Middle frontal gyrus (tissue), 1 donor: ENCODE measurements at regions not wholly inside any gene's neighbourhood (a gene's known extent, or its start where the extent isn't known, plus 50 kb on each side); places are given as distances from the start of the nearest gene placed in this dataset.

Experiments used
- DNase-seq: peaks from one replicate; pipeline ENCODE4 v3.0.0-alpha.2; 2015; ENCODE audit warnings: low spot score; ENCODE audit errors: extremely low spot score

DNA sequence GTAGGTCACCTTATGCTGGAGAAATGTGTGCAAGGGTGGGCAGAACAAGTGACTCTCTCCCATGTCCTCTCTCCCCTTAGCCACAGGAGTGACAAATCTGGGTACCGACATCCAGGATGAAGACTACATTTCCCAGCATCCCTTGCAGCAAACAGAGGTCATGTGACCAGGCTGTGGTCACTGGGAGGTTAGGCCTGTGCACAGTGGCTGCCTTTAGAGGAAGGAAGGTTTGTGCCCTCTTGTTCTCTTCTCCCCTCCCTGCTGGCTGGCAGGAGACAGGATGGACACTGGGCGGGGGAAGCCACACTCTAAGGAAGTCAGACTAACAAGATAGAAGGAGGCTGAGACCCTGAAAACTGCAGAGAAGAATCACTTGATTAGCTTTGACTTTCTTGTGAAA lies 360.2 kb downstream of the PREX1 start:
- no peak for DNase-seq

DNA sequence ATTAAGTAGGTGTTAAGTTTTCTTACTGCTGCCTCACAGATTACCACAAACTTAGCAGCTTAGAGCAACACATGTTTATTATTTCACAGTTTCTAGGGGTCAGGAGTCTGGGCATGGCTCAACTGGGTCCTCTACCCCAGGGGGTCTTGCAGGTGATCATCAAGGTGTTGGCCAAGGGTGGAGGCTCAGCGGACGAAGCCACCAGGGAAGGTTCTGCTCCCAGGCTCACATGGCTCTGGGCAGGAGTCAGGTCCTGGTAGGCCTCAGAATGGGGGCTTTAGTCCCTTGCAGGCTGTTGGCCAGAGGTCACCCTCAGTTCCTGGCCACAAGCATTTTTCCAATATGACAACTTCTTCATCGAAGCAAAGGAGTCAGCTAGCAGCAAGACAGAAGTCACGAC lies 362.5 kb downstream of the PREX1 start:
- no peak for DNase-seq

DNA sequence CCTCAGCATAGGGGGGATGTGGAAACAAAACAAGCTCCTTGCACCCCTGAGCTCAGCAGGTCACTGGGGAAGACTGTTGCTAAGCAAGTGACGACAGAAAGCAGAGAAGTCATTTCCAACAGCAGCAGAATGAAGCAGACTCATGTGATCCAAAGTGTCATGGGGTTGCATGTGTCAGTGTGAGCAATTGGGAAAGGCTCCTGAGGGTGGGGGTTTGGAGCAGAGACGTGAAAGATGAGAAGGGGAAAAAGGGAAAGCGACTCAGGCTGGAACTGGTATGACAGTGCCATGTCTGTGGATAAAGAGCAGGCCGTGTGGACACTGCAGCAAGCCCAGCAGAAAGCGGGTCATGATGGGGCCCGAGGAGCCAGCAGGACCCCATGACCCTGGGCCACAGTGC lies 363.9 kb downstream of the PREX1 start:
- no peak for DNase-seq

DNA sequence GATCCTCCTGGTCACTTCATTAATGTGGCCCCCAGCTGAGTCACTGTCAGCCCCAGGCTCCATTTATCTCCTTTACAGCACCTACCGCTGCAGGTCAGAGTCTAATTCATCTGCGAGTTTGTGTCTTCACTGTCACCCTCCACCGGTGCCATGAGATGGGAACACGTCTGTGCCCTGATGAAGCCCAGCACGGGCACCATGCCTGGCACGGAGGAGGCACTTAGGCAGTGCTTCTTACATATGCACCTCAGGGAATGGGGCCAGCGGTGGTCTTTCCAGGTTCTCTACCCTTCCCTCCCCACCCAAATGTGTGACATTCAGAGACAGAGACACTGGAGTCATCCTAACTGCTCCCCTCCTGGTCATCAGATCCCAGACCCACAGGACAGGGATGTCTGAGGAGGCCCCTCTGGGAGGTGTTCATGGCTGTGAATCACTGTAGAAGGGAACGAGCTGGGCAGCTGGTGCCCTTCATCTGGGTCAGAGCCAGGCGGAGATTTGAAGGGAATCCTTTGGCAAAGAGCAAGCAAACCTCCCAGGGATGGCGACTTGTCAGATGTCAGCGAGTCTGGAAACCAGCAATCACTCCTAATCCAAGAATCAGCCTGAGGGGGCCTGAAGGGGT lies 364.6 kb downstream of the PREX1 start:
- no peak for DNase-seq

DNA sequence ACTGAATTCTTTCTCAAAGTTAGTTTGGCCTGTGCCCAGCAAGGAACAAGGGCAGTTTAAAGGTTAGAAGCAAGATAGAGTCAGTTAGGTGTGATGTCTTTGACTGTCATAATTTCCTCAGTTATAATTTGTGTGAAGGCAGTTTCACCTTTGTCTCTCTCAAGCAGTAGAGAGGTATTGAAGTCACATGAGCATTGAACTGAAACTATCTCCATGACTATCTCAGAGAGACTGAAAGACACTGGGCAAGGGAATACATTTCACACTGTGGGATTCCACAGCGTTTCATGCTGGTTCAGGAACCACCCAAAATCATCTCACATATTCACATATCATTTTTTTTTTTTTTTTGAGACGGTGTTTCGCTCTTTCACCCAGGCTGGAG lies 366.1 kb downstream of the PREX1 start:
- DNase-seq = no peak

DNA sequence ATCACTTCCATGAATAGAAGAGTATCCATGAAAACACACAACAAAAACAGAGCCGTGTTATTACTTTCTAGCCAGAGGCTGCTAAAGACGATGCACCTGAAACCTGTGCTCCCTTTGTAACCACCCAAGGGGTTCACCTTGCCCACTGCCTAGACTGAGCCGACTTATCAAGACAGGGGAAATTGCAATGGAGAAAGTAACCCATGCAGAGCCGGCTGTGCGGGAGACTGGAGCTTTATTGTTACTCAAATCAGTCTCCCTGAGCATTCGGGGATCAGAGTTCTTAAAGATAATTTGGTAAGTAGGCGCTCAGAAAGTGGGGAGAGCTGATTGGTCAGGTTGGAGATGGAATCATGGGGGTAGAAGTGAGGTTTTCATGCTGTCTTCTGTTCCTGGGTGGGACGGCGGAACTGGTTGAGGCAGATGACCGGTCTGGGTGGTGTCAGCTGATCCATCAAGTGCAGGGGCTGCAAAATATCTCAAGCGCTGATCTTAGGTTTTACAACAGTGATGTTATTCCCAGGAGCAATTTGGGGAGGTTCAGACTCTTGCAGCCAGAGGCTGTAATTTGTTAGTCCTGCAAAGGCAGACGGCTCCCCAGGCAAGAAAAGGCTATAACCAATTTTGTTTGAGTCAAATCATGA lies 366.6 kb downstream of the PREX1 start:
- DNase-seq = no peak

DNA sequence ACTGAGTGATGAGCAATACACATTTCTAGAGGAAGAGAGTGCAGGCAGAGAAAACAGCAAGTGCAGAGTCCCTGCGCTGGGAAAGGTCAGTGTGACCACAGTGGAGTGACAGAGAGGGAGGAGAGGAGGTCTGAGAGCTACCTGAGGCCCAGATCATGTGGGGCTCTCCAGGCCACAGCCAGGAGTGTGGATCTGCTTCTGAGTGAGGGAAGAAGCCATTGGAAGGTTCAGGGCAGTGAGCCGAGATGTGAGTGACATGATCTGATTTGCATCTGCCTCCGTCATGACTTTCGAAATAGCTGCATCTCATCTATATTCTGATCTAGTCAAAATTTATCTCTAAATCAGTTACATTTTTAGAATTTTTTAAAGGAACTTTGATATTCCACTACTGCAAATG lies 367.1 kb downstream of the PREX1 start:
- no peak for DNase-seq

DNA sequence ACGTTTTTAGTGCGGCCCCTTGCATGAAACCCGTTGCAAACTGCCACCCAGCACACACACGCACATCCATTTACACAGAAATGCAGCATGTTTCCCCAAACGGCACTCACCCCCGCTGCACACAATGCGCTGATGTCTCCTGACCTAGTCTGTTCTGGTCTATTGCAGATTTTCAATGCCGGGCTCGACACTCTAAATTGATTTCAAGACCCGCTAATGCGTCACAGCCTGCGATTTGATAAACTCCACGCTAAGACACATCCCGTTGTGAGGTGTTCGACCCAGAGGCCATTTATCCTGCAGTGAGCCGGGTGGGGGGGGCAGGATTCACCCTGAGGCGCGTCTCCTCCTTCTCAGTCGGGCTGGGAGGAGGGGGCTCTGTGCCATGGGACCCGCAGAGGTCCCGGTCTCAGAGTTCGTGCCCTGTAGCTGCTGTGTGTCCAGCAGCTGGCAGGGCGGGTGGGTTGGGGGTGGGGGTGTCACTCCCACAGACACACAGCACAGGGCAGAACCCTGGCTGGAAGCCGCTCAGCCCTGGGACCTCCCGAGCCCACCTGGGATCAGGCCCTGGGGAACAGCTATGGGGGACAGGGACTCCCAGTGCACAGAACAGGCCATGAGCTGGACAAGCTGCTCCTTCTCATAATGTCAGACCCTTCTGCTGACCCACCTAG lies 367.9 kb downstream of the PREX1 start:
- DNase-seq = no peak

DNA sequence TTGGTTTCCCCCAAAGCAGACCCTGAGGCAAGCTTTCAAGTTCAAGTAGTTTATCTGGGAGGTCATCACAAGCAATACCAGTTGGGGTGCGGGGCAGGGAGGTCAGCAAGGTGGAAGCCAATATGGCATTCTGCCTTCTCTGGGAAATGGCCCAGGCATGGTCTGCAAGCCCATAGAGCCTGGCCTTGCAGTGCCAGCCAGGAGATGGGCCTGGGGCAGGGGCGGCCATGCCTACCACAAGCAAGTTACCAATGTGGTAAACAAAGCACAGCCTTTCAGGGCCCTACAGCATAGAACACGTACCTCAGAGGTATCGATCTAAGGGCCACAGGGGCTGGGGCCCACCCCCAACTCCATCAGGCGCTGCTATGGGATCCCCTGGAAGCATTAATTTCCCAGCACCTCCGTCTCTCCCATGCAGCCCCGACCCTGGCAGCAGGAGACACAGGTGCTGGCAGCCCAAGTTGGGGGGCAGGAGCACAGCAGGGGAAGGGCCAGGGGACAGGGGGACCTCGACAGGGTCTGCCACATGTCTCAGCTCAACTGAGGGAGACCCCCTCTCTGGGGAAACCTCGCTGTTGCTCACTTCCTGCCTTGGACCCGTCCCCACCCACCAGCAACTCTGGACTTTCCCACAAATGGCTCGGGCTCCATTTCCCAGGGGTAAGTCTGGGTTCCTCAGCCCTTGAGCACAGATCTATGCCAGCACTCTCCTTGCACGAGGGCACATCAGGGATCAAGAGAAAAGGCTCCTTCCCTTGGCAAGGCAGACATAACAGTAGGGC lies 369.0 kb downstream of the PREX1 start:
- no peak for DNase-seq

DNA sequence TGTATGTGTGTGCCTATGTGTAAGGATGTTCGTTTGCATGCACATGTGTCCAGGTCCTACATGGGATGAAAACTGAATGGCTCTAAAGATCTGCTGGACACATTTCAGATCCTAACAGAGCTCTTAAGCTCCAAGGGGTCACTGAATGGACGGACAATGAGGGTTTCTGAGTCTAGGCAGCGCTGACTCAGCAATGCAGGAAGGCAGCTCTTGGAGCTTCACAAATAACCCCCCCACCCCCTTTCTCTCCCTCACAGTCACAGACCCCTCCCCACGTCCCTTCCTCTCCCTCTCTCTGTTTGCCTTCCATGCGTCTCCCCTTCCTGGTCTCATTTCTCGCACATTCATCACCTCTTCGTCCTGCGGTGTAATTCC lies 369.8 kb downstream of the PREX1 start:
- DNase-seq = no peak

DNA sequence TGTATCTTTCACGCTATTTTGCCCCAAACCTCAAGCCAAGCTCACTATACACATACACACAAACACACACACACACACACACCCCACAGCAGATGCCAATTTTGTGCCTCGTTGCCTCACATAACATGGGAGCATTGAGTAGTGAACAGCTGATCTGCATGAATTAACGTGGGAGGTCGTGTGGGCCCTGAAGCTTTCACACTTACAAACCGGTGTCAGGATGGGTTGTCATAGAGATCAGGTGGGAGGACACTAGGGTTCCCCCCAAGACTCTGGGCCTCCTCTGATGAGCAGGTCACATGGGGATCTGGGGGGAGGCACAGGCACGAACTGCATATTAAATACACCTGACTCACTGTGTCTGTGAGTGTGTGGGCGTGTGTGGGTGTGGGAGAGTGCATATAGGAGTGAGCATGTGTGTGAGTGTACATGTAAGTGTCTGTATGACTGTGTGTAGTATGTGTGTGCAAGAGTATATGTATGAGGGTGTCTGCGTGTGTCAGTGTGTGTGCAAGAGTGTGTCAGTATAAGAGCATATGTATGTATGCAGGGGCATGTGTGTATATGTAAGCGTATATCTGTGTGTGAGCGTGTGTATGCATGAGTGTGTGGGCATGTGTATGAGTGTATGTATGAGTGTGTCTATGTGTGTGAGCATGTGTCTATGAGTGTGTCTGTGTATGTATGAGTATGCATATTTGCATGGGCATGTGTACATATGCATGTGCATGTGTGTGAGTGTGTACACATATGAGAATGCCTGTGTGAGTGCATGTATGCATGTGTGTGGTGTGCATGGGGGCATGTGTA lies 370.4 kb downstream of the PREX1 start:
- DNase-seq = no peak

DNA sequence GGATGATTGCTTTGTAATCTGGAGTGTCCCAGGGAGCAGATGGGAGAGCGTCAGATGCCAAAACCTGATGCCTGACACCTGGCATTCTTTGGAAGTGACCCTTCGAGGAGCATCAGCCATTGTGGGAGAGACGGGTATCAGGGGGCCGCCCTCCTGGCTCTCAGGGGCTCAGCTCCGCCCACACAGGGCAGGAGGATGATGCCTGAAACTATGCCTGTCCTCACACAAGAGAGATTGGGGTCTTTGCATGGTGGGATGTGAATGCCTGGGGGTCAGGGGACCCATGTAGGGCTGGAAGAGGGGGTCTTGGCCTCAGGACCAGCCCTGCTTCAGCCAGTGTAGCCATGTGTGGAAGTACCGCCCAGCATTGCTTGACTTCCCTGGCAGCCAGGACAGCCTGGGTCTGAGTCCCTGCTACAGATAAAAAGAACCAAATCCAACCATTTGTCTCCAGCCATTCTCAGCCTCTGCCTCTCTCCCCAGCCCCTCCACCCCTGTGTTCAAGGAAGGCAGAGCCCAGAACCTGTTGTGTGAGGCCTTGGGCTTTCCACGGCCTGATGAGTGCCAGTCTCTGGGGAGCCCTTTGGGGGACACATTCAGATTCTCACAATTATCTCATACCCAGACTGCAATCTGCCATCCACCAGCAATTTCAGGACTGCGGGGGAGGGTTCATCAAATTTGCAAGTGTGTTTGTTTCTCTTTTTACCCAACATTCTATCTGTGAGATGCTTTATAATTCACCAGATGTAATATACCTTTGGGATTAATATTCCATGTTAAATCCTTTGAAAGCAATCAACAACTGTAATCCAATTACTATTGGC lies 371.2 kb downstream of the PREX1 start:
- DNase-seq = no peak

DNA sequence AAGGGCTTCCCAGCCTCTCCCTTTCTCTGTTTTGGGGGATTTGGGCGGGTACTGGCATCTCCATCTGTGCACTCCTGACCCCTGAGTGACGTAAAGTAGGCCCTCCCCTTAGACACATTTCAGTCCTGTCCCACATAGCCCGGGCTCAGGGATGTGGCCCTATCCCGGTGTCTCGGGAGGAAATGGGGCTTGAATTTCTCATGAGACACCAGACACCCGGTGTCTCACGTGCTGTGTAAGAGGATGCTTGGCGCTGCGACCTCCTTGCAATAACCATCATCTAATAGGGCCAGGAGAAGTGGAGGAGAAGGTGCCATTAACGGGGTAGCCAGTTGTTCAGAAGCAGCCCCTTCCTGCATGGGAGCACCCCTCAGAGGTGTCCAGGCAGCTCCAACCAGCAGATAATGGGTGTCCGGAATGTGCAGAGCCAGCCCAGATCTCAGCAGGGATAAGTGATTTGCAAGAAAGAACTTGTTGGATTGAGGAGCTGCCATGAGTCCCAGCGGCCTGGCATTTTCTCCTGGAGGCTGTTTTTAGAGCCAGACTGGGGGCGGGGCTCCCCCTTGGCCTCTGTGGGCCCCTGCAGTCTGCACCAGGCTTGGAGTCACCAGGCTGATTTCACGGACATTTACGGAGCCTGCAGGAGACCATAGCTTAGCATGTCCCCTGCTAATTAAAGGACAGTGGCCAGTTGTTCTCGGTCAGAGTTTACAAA lies 372.0 kb downstream of the PREX1 start:
- no peak for DNase-seq

DNA sequence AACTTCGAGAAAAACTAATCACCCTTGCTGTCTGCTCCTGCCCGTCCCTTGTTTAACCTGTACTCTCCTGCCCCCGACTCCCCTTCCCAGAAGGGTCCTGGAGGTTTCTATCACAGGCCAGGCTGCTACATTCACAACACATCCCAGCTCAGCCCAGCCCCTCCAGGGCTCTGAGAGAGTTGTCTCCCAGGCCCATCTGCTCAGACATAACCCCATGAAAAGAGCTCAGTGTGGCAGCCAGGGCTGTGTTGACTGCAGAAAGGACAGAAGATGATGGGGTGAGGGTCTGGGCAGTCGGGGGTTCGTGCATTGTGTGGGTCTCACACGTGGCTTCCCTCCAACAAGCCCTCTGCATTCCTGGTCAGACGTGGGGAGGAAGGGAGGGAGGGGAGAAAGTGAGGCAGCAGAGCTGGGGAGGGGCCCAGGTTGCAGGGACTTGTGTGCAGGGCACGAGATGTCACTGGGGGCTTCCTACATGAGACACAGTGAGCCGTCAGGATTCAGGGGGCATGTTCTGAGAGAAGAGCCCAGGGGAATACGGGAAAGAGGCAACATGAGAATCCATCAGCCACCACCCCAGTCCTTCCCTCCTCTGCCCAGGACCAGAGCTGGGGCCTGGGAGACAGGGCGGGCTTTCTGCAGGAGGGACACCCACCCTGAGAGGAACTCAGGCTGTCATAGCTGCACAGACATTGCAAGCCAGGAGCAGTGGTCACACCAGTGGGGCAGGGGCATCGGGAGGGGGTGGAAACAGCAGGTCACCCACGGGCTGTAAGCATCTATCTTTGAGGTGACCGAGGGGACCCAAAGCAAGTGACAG lies 372.9 kb downstream of the PREX1 start:
- DNase-seq = no peak

DNA sequence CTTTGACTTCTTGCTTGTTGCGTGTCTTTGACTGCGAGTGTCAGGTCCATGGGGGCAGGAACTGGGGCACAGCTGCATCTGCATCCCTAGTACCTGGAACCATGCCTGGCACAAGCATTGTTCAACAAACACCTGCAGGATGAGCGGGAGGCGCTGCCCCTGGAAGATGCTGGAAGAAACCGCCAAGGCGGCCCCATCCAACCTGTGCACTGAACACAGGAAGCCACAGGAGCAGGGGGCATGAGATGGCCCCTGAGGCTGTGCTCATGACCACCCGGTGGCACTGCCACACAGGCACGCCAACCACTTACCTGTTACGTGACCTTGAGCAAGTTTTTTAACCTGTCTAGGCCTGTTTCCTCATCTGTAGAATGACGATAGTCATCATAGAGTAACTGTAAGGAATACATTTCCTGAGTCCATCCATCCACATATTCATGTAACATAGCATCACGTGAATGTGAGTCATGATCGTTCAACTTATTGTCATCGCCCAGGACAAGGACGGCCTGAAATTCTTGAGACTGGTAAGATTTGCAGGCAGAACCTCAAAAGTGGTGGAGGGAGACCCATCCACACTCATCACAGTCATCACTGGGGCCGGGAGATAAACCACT lies 374.2 kb downstream of the PREX1 start:
- DNase-seq = no peak

DNA sequence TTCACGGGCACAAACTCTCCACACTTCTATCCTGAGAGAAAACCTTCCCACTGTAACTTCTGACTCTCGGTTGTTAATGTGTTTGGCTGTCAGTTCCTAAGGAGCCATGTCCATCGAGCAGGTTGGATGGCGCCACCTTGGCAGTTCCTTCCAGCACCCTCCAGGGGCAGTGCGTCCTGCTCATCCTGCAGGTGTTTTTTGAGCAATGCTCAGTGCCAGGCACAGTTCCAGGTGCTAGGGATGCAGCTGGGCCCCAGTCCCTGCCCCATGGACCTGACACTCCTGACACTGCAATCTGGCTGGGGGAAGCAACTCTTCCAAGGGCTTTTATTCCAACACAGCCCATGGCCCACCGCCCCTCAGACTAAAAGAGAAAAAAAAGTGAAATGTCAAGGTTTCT lies 376.4 kb downstream of the PREX1 start:
- no peak for DNase-seq

DNA sequence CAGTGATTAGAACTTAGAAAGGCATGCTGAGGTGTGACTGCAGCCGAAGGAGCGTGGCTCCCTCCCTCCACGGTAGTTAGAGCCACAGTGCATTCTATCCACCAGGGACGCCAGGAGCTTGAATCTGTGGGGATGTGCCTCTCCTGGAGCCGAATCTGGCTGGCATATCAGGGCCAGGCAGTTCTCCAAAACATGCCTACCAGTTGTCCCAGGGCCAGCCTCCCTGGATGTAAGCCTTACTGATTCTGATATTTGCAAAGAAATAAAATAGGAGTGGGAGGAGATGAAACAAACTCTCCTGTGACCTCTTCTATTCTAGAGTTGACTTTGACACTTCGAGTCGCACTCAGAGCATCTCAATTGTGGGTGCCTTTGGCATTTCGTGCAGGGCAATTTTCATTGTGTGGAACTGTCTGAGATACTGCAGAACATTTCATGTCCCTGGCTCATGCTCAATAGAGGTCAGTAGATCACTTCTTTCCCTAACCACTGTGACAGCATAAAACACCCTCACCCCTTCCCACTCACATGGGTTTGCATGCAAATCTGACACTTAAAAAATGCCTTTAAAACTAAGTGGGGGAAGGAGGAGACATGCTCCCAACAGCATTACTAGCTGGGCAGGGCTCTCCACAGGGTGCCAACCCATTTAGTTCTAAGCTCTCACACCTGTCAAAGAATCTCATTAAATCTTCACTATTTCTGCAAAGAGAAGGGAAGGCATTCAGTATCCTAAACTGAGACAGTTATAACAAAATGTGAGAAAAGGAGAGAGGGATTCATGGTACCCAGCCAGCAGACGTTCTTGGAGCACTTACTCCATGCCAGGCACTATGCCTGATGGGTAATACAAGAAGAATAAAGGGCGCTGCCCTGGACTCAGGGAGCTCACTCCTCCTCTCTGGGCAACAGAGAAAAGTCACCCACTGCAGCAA lies 378.9 kb downstream of the PREX1 start:
- no peak for DNase-seq

DNA sequence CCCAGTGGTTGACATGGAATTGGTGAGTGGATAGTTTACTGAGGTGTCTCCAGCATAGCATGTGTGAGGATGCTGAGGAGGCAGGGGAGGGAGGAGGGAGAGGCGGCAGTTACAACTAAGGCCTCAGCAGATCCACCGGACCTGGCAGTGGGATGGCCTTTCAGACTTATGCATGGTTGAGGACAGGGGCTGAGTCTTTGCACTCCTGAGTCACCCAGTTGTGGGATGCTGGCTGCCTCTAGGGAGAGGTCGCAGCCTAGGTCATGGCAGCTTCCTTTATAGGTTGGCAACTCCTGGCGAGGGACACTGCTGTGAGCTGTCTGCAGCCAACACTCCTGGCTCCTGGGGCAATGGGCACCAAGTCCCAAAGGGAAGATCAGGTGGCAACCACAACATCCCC lies 380.3 kb downstream of the PREX1 start:
- no peak for DNase-seq
